ENCODE measurements at regions not wholly inside any gene's neighbourhood (a gene's known extent, or its start where the extent isn't known, plus 50 kb on each side); places are given as distances from the start of the nearest gene placed in this dataset.

- no peak for TF ChIP-seq CTCF (IDR thresholded peaks at IDR 0.05)
- TF ChIP-seq POLR2AphosphoS5 (IDR thresholded peaks at IDR 0.05; ENCODE audit: low read depth, low read length) = no peak
Measured at GRCh38 chr11:95375886-95376285, 144.9 kb upstream of the SESN3 start.

Data from Panc1 (cell line).